GM23338 (cell line): ENCODE measurements at regions not wholly inside any gene's neighbourhood (a gene's known extent, or its start where the extent isn't known, plus 50 kb on each side); places are given as distances from the start of the nearest gene placed in this dataset.

Source experiments
- ATAC-seq: fragments of 200-7000 bp; cut with Tn5 transposase; 3 replicates; pipeline ENCODE4 v1.9.1; 2020
- DNase-seq: peaks from one replicate; pipeline ENCODE4 v3.0.0-alpha.2; 2015; ENCODE audit warnings: low spot score
- H2AFZ ChIP-seq: fragments of 200-600 bp; sonication (generic); 2 replicates; pipeline ENCODE4 v1.8.0; 2016; ENCODE audit warnings: antibody characterized with exemption, mild to moderate bottlenecking, moderate library complexity
- H3F3A ChIP-seq: fragments of 200-600 bp; sonication (generic); replicated peaks from 2 replicates; pipeline ENCODE4 v1.8.0; 2017; ENCODE audit warnings: antibody characterized with exemption, mixed run types, low read depth
- H3K27ac ChIP-seq: fragments of 200-600 bp; sonication (generic); 2 replicates; pipeline ENCODE4 v1.6.1; 2016; ENCODE audit warnings: low read depth
- H3K27me3 ChIP-seq: fragments of 200-600 bp; sonication (generic); 2 replicates; pipeline ENCODE4 v1.8.0; 2016; ENCODE audit warnings: mild to moderate bottlenecking, mixed run types, moderate library complexity; ENCODE audit not compliant: insufficient read depth
- H3K36me3 ChIP-seq: fragments of 200-600 bp; sonication (generic); 2 replicates; pipeline ENCODE4 v1.8.0; 2016; ENCODE audit warnings: mild to moderate bottlenecking; ENCODE audit not compliant: insufficient read depth
- H3K4me1 ChIP-seq: fragments of 200-600 bp; sonication (generic); 2 replicates; pipeline ENCODE4 v1.8.0; 2016; ENCODE audit warnings: mild to moderate bottlenecking, moderate library complexity; ENCODE audit not compliant: insufficient read depth
- H3K4me2 ChIP-seq: fragments of 200-600 bp; sonication (generic); 2 replicates; pipeline ENCODE4 v1.7.1; 2017; ENCODE audit warnings: mixed run types
- H3K4me3 ChIP-seq: fragments of 200-600 bp; sonication (generic); 2 replicates; pipeline ENCODE4 v1.6.1; 2016; ENCODE audit warnings: mixed run types
- H3K79me2 ChIP-seq: fragments of 200-600 bp; sonication (generic); replicated peaks from 2 replicates; pipeline ENCODE4 v1.8.0; 2017; ENCODE audit warnings: mild to moderate bottlenecking; ENCODE audit not compliant: insufficient read depth
- H3K9me2 ChIP-seq: fragments of 200-600 bp; sonication (generic); 2 replicates; pipeline ENCODE4 v1.8.0; 2017; ENCODE audit not compliant: insufficient read depth
- H4K20me1 ChIP-seq: fragments of 200-600 bp; sonication (generic); replicated peaks from 2 replicates; pipeline ENCODE4 v1.8.0; 2017; ENCODE audit warnings: mild to moderate bottlenecking; ENCODE audit not compliant: insufficient read depth
- H3K27ac Mint-ChIP-seq: 2 replicates; pipeline ENCODE4 v1.8.0; 2020; ENCODE audit warnings: inconsistent platforms, mild to moderate bottlenecking, moderate library complexity, mixed read lengths
- H3K27me3 Mint-ChIP-seq: 3 replicates; pipeline ENCODE4 v1.8.0; 2022; ENCODE audit warnings: low read depth, mild to moderate bottlenecking, moderate library complexity, mixed read lengths, inconsistent platforms; ENCODE audit not compliant: insufficient read depth, poor library complexity
- H3K36me3 Mint-ChIP-seq: 3 replicates; pipeline ENCODE4 v1.8.0; 2021; ENCODE audit warnings: low read depth, mild to moderate bottlenecking, inconsistent platforms, moderate library complexity, mixed read lengths
- H3K4me1 Mint-ChIP-seq: 3 replicates; pipeline ENCODE4 v1.8.0; 2020; ENCODE audit warnings: mild to moderate bottlenecking, inconsistent platforms, mixed read lengths
- H3K4me3 Mint-ChIP-seq: 3 replicates; pipeline ENCODE4 v1.8.0; 2021; ENCODE audit warnings: moderate library complexity, mild to moderate bottlenecking, inconsistent platforms, mixed read lengths
- H3K9me3 Mint-ChIP-seq: 3 replicates; pipeline ENCODE4 v1.8.0; 2020; ENCODE audit warnings: moderate library complexity, mild to moderate bottlenecking, inconsistent platforms, mixed read lengths
- CREB1 ChIP-seq: fragments of 250-450 bp; sonication (Bioruptor Pico); IDR thresholded peaks from 2 replicates; pipeline ENCODE4 v1.5.0; 2020; ENCODE audit warnings: low read depth, mild to moderate bottlenecking, moderate library complexity
- CTCF ChIP-seq, 2 experiments: fragments of 200-600 bp in 1 of 2; sonication (generic) in 1 of 2; conservative IDR thresholded peaks; 2 replicates each; pipeline versions ENCODE4 v1.5.1 to v1.6.1; 2016 to 2017; ENCODE audit warnings: antibody characterized with exemption in 2 of 2, low read depth in 2 of 2, mild to moderate bottlenecking in 2 of 2, moderate library complexity in 1 of 2
- EZH2phosphoT487 ChIP-seq: fragments of 200-600 bp; sonication (generic); IDR thresholded peaks from one replicate; pipeline ENCODE4 v1.8.1; 2018; ENCODE audit warnings: antibody characterized with exemption; ENCODE audit not compliant: unreplicated experiment
- JUNB ChIP-seq: IDR thresholded peaks from one replicate; pipeline ENCODE4 v1.6.1; 2016; ENCODE audit warnings: antibody characterized with exemption; ENCODE audit not compliant: unreplicated experiment
- POLR2AphosphoS5 ChIP-seq: IDR thresholded peaks from 2 replicates; pipeline ENCODE4 v1.6.1; 2016; ENCODE audit warnings: antibody characterized with exemption, low read depth
- REST ChIP-seq: IDR thresholded peaks from one replicate; pipeline ENCODE4 v1.6.1; 2018; ENCODE audit warnings: antibody characterized with exemption; ENCODE audit not compliant: unreplicated experiment
- STAT1 ChIP-seq: IDR thresholded peaks from one replicate; pipeline ENCODE4 v1.6.1; 2016; ENCODE audit warnings: antibody characterized with exemption; ENCODE audit not compliant: unreplicated experiment
- ZNF331 ChIP-seq: fragments of 250-450 bp; sonication (Bioruptor Pico); IDR thresholded peaks from 2 replicates; pipeline ENCODE4 v1.5.0; 2020; ENCODE audit warnings: low read depth, mild to moderate bottlenecking, moderate library complexity

DNA sequence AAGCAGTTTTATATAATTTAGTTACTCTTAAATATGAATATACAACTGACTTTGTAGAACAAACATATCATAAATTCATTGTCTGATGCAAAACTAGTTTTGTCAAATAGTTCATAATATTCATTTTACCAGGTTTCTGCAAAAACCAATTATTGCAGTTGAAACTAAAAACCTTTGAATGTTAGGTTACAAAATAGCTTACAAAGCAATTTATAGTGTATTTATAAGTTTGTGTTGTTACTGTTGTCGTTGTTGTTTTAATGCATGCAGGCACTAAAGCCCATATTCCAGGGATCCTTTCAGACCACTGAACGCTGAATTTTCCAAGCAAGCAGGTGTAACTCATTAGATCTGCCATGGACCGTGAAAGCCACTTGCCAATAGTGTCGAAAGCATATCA is 427.6 kb downstream of the ZFHX3 start:
- no peaks in the 10 kb centered on the region for H3F3A ChIP-seq
- no peak overlapping the region for H3K4me2 ChIP-seq
- H3K36me3 ChIP-seq = no peaks in the 10 kb centered on the region
- H3K4me3 ChIP-seq = no peak overlapping the region
- no peak overlapping the region for H3K4me3 Mint-ChIP-seq
- peaks cover 5% of the 10 kb centered on the region; the same call in 1 of the 3 replicates for H3K4me1 Mint-ChIP-seq
- no peak overlapping the region for H3K27ac Mint-ChIP-seq
- peaks cover 4% of the 10 kb centered on the region; the same call in 1 of the 3 replicates for H3K9me3 Mint-ChIP-seq
- no peaks in the 10 kb centered on the region for H3K4me1 ChIP-seq
- H3K36me3 Mint-ChIP-seq = peaks cover 15% of the 10 kb centered on the region
- H3K79me2 ChIP-seq = peaks cover 23% of the 10 kb centered on the region
- no peaks in the 10 kb centered on the region for H3K27me3 ChIP-seq
- H3K9me2 ChIP-seq = 0 out of 2 replicates have a peak, but pooled peaks cover 5% of the 10 kb centered on the region
- no peak overlapping the region for H3K27ac ChIP-seq
- no peaks in the 10 kb centered on the region for H3K27me3 Mint-ChIP-seq
- peaks cover 7% of the 10 kb centered on the region; the same call in 1 of the 2 replicates for H4K20me1 ChIP-seq
- DNase-seq (no peak), ATAC-seq (no peak)
- no peak overlapping the region for H2AFZ ChIP-seq
- no peak for TF ChIP-seq POLR2AphosphoS5
- no peak for TF ChIP-seq CTCF (conservative IDR thresholded peaks at IDR 0.05; ENCODE audit: low read depth in 2 of 2)
- TF ChIP-seq REST = no peak
- TF ChIP-seq STAT1 = no peak

DNA sequence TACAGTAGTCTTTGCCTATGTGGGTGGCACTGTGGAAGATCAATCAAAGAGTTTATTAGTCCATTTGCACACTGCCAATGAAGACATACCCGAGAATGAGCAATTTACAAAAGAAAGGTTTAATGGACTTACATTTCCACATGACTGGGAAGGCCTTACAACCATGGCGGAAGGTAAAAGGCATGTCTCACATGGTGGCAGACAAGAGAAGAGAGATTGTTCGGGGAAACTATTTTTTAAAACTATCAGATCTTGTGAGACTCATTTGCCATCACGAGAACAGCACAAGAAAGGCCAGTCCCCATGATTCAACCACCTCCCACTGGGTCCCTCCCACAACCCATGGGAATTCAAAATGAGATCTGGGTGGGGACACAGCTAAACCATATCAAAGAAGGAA is 432.1 kb downstream of the ZFHX3 start:
- Histone ChIP-seq H3K4me3 (no peak overlapping the region), H3K79me2 (peaks cover 2% of the 10 kb centered on the region; the same call in 1 of the 2 replicates), H3K4me1 (no peaks in the 10 kb centered on the region), H4K20me1 (peaks cover 3% of the 10 kb centered on the region; the same call in 1 of the 2 replicates), H3K27me3 (no peaks in the 10 kb centered on the region), H3K4me2 (no peak overlapping the region), H3K9me2 (0 out of 2 replicates have a peak, but pooled peaks cover 5% of the 10 kb centered on the region), H3F3A (no peaks in the 10 kb centered on the region), H2AFZ (no peak overlapping the region), H3K36me3 (no peaks in the 10 kb centered on the region), H3K27ac (no peak overlapping the region)
- no peak for TF ChIP-seq JUNB
- TF ChIP-seq EZH2phosphoT487 = no peak
- no peak for TF ChIP-seq ZNF331 (CRISPR knock-in tag)
- TF ChIP-seq CREB1 (CRISPR knock-in tag) = no peak
- TF ChIP-seq POLR2AphosphoS5 = no peak
- H3K27me3 Mint-ChIP-seq = no peaks in the 10 kb centered on the region
- peaks cover 4% of the 10 kb centered on the region; the same call in 1 of the 3 replicates for H3K9me3 Mint-ChIP-seq
- no peak overlapping the region for H3K4me3 Mint-ChIP-seq
- no peak for ATAC-seq
- no peak overlapping the region for H3K27ac Mint-ChIP-seq
- peaks cover 15% of the 10 kb centered on the region for H3K36me3 Mint-ChIP-seq
- no peak for DNase-seq
- H3K4me1 Mint-ChIP-seq = peaks cover 4% of the 10 kb centered on the region; the same call in 1 of the 3 replicates
